Choroid plexus epithelial cell (primary cell): ENCODE measurements at regions not wholly inside any gene's neighbourhood (a gene's known extent, or its start where the extent isn't known, plus 50 kb on each side); places are given as distances from the start of the nearest gene placed in this dataset.
A peak's percentile ranks its signal among the peaks of the same experiment; 100 is the strongest.
"Not testable (repeated sequence)": the region's sequence is repeated elsewhere in the genome, so short reads cannot be mapped to it uniquely, and the experiment has no call there.

ENCODE experiments used
- DNase-seq: peaks from one replicate; pipeline ENCODE4 v3.0.0-alpha.2; 2010; ENCODE audit warnings: low read depth
- H3K4me3 ChIP-seq: 2 replicates; pipeline ENCODE4 v1.5.1; 2011; ENCODE audit warnings: low read depth, mild to moderate bottlenecking, control low read depth, low read length, moderate library complexity
- CTCF ChIP-seq: conservative IDR thresholded peaks from 2 replicates; pipeline ENCODE4 v1.5.1; 2011; ENCODE audit warnings: low read depth, mild to moderate bottlenecking, control low read depth, inconsistent platforms, low read length, moderate library complexity

GRCh38 chr21:17682924-17683323, 70.2 kb upstream of the BTG3 start:
- no peak for DNase-seq
- TF ChIP-seq CTCF: no peak

GRCh38 chr21:17679002-17679600, 66.4 kb upstream of the BTG3 start:
- peak; percentile 91 for DNase-seq
- no peak overlapping the region for H3K4me3 ChIP-seq
- TF ChIP-seq CTCF: peak; percentile 79

More at GRCh38 chr21:17682924-17683323, 70.2 kb upstream of the BTG3 start:
- H3K4me3 ChIP-seq: no peak overlapping the region

GRCh38 chr21:17676930-17677329, 64.2 kb upstream of the BTG3 start:
- not testable (repeated sequence) for H3K4me3 ChIP-seq, DNase-seq

- DNase-seq: no peak
- no peak for TF ChIP-seq CTCF
- H3K4me3 ChIP-seq: no peak overlapping the region
These were observed 61.4 kb upstream of the BTG3 start for GRCh38 chr21:17674106-17674505.

- peak; percentile 15 for DNase-seq
- TF ChIP-seq CTCF: no peak
- no peak overlapping the region for H3K4me3 ChIP-seq
These were observed 60.7 kb upstream of the BTG3 start for GRCh38 chr21:17673261-17674020.

- no peak for DNase-seq
- no peak overlapping the region for H3K4me3 ChIP-seq
- TF ChIP-seq CTCF: no peak
These were observed 59.0 kb upstream of the BTG3 start for GRCh38 chr21:17671733-17672132.

- no peak for TF ChIP-seq CTCF
These were observed 55.9 kb upstream of the BTG3 start for GRCh38 chr21:17668479-17669140.

More at GRCh38 chr21:17668479-17669140, 55.9 kb upstream of the BTG3 start:
- DNase-seq: no peak
- no peak overlapping the region for H3K4me3 ChIP-seq
